BLaER1 (cell line): ENCODE measurements at regions not wholly inside any gene's neighbourhood (a gene's known extent, or its start where the extent isn't known, plus 50 kb on each side); places are given as distances from the start of the nearest gene placed in this dataset.
A peak's percentile ranks its signal among the peaks of the same experiment; 100 is the strongest.
"Not testable (repeated sequence)": the region's sequence is repeated elsewhere in the genome, so short reads cannot be mapped to it uniquely, and the experiment has no call there.

Source experiments
- H3K27ac ChIP-seq: shearing (Covaris generic); formaldehyde crosslinking; 2 replicates; pipeline ENCODE4 v1.8.1; 2022
- H3K27me3 ChIP-seq: shearing (Covaris generic); formaldehyde crosslinking; 2 replicates; pipeline ENCODE4 v1.8.1; 2022
- H3K36me3 ChIP-seq: shearing (Covaris generic); formaldehyde crosslinking; 2 replicates; pipeline ENCODE4 v1.8.1; 2022
- H3K4me1 ChIP-seq: shearing (Covaris generic); formaldehyde crosslinking; 2 replicates; pipeline ENCODE4 v1.8.1; 2022
- H3K4me2 ChIP-seq: shearing (Covaris generic); formaldehyde crosslinking; 2 replicates; pipeline ENCODE4 v1.8.1; 2022
- H3K4me3 ChIP-seq: shearing (Covaris generic); formaldehyde crosslinking; 2 replicates; pipeline ENCODE4 v1.8.1; 2022
- H3K9ac ChIP-seq: shearing (Covaris generic); formaldehyde crosslinking; 2 replicates; pipeline ENCODE4 v1.8.1; 2022
- H3K9me3 ChIP-seq: shearing (Covaris generic); formaldehyde crosslinking; 2 replicates; pipeline ENCODE4 v1.8.1; 2022
- H4K20me1 ChIP-seq: shearing (Covaris generic); formaldehyde crosslinking; 2 replicates; pipeline ENCODE4 v1.8.1; 2022
- Cebpa-rat ChIP-seq: shearing (Covaris generic); IDR thresholded peaks from 2 replicates; pipeline ENCODE4 v1.8.1; 2022

DNA sequence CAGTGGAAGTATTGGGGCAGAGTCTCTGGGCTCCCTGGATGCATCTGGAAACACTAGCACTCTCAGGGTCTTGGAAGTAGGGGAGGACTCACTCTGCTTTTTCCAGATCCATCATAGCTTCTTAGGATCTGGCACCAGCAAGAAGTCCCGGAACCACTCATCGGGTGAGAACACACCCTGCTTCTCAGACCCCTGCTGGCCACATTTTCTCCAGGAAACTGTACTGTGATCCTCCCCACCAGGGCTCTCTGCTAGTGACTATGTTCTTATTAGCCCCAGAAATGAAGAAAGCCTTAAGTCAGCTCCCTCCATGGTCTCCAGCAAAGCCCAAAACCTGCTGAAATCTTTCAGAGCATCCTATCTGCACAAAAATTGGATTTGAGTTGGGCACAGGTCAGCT lies 197.3 kb upstream of the GADL1 start:
- no peak for TF ChIP-seq Cebpa-rat
- no peaks in the 10 kb centered on the region for H3K36me3 ChIP-seq

GRCh38 chr3:31092748-31093589 lies 198.5 kb upstream of the GADL1 start:
- H3K9me3 ChIP-seq, result no peaks in the 10 kb centered on the region
- peaks cover 12% of the 10 kb centered on the region for H3K4me1 ChIP-seq
- H3K4me3 ChIP-seq, result no peak overlapping the region
- no peaks in the 10 kb centered on the region for H3K36me3 ChIP-seq
- H3K9ac ChIP-seq, result no peak overlapping the region
- no peak overlapping the region for H3K27ac ChIP-seq
- no peaks in the 10 kb centered on the region for H4K20me1 ChIP-seq
- no peak overlapping the region for H3K4me2 ChIP-seq
- TF ChIP-seq Cebpa-rat, result no peak
- H3K27me3 ChIP-seq, result no peaks in the 10 kb centered on the region

More for the DNA sequence above, 197.3 kb upstream of the GADL1 start:
- Histone ChIP-seq H3K9ac (no peak overlapping the region), H3K4me1 (peaks cover 7% of the 10 kb centered on the region), H3K4me2 (no peak overlapping the region), H3K4me3 (no peak overlapping the region), H3K27me3 (no peaks in the 10 kb centered on the region), H3K27ac (no peak overlapping the region), H4K20me1 (no peaks in the 10 kb centered on the region), H3K9me3 (no peaks in the 10 kb centered on the region)

DNA sequence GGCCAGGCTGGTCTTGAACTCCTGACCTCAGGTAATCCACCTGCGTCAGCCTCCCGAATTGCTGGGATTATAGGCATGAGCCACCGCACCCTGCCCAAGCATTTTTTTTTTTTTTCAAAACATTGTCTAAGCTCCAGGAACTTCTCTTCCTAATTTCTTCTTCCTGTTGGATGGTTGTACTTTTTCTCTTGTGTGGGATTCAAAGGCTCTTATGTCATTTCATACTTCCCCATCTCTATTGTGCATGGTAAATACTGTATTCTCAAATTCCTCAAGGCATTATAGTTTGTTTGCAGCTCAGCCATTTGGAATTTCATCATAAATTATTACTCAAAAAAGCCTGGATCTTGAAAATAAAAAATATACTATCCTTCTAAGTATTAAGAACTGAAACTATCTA lies 199.1 kb upstream of the GADL1 start:
- Histone ChIP-seq H3K4me2 (no peak overlapping the region), H3K27ac (no peak overlapping the region), H3K9ac (no peak overlapping the region), H3K4me1 (peaks cover 12% of the 10 kb centered on the region), H3K9me3 (no peaks in the 10 kb centered on the region), H3K36me3 (no peaks in the 10 kb centered on the region), H3K4me3 (no peak overlapping the region), H4K20me1 (no peaks in the 10 kb centered on the region), H3K27me3 (no peaks in the 10 kb centered on the region)
- TF ChIP-seq Cebpa-rat, result no peak

- Histone ChIP-seq H3K4me1 (peaks cover 12% of the 10 kb centered on the region), H3K36me3 (no peaks in the 10 kb centered on the region), H3K4me3 (no peak overlapping the region), H3K4me2 (no peak overlapping the region), H3K27ac (no peak overlapping the region), H3K9me3 (no peaks in the 10 kb centered on the region), H3K27me3 (no peaks in the 10 kb centered on the region), H3K9ac (no peak overlapping the region), H4K20me1 (no peaks in the 10 kb centered on the region)
- no peak for TF ChIP-seq Cebpa-rat
These were observed 199.6 kb upstream of the GADL1 start for GRCh38 chr3:31094048-31094447.

DNA sequence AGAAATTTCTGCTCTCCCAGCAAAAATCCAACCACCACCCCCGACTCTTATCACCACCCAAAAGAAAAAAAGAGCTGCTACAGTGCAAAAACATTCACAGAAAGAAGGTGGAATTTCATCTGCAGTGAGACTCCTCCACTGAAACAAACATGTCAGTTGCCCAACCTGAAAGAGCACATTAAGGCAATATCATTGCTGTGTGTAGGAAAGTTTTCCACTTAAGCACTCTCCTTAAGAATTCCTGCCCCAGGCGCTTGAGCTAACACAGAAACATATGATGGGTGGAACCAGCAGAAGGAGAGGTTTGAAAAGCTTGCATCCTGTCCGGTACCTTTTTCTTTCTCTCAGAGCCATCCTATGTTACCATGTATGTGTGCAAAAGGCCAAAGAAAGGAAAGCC lies 200.8 kb upstream of the GADL1 start:
- no peaks in the 10 kb centered on the region for H4K20me1 ChIP-seq
- no peaks in the 10 kb centered on the region for H3K27me3 ChIP-seq
- no peaks in the 10 kb centered on the region for H3K36me3 ChIP-seq
- H3K9ac ChIP-seq, result no peak overlapping the region
- H3K27ac ChIP-seq, result no peak overlapping the region
- H3K4me2 ChIP-seq, result no peak overlapping the region
- peaks cover 12% of the 10 kb centered on the region for H3K4me1 ChIP-seq
- TF ChIP-seq Cebpa-rat, result no peak
- no peaks in the 10 kb centered on the region for H3K9me3 ChIP-seq
- H3K4me3 ChIP-seq, result no peak overlapping the region

DNA sequence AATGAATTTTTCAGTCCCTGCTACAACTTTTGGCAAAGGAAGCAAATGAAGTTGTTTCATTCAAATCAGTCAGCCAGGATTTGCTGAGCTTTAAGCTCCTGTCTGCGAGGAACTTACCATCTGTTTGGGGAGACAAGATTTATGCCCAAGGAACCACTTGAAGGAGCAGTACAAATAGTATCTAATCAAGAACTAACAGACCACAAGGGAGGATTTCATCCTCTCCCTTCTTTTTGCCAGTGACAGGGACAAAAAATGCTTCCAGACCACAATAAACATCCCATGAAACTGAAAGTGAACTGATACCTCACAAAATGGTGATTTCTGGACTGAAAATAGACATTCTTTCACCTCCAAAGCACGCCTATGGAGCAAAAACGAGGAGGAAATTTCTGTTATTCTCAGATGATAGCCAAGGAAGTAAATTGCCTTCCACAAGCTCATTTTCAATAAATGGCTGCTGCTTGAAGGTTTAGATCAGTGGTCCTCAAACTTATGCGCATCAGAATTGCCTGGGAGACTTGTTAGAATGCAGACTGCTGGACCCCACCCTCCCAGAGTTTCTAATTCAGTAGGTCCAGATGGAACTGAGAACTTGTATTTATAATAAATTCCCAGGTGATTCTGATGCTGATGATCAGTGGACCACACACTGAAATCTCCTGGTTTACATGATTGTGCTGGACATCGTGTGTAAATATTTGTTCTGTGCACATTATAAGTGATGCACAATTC lies 202.4 kb upstream of the GADL1 start:
- peak overlapping the region; percentile 16; the same call in 1 of the 2 replicates for H3K4me2 ChIP-seq
- TF ChIP-seq Cebpa-rat, result no peak
- no peaks in the 10 kb centered on the region for H3K27me3 ChIP-seq
- H3K27ac ChIP-seq, result no peak overlapping the region; the same call in 1 of the 2 replicates
- no peaks in the 10 kb centered on the region for H3K36me3 ChIP-seq
- H3K4me3 ChIP-seq, result no peak overlapping the region
- H4K20me1 ChIP-seq, result no peaks in the 10 kb centered on the region
- H3K9me3 ChIP-seq, result peaks cover 4% of the 10 kb centered on the region; the same call in 1 of the 2 replicates
- H3K9ac ChIP-seq, result no peak overlapping the region
- H3K4me1 ChIP-seq, result peaks cover 12% of the 10 kb centered on the region

DNA sequence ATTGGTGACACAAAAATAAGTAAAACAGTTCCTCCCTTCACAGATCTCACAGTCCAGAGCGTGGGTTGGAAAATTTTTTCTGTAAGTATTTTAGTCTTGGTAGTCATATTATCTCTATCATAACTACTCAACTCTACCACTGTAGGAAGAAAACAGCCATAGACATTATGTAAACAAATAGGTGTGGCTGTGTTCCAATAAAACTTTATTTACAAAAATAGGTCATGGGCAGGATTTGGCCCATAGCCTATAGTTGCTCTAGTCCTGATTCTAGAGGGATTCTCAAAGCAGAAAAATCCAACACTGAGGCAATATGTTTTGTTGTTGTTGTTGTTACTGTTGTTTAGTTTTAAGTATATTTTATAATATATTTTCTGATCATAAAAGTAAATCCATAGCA lies 206.1 kb upstream of the GADL1 start:
- Histone ChIP-seq H3K27me3 (no peaks in the 10 kb centered on the region), H3K4me3 (no peak overlapping the region), H3K36me3 (no peaks in the 10 kb centered on the region), H3K9ac (no peak overlapping the region), H3K27ac (no peak overlapping the region), H3K4me1 (peaks cover 12% of the 10 kb centered on the region), H3K4me2 (no peak overlapping the region), H4K20me1 (no peaks in the 10 kb centered on the region), H3K9me3 (peaks cover 12% of the 10 kb centered on the region; the same call in 1 of the 2 replicates)
- TF ChIP-seq Cebpa-rat, result no peak

GRCh38 chr3:31101285-31101684 lies 206.8 kb upstream of the GADL1 start:
- H3K27ac ChIP-seq, H3K4me1 ChIP-seq, H4K20me1 ChIP-seq, H3K4me2 ChIP-seq, H3K36me3 ChIP-seq, H3K9ac ChIP-seq, H3K4me3 ChIP-seq, H3K27me3 ChIP-seq: not testable (repeated sequence)
- H3K9me3 ChIP-seq, result peaks cover 12% of the 10 kb centered on the region; the same call in 1 of the 2 replicates

GRCh38 chr3:31102196-31102879 lies 207.9 kb upstream of the GADL1 start:
- no peak overlapping the region for H3K4me2 ChIP-seq
- no peak overlapping the region for H3K27ac ChIP-seq
- H3K36me3 ChIP-seq, result no peaks in the 10 kb centered on the region
- H3K27me3 ChIP-seq, result no peaks in the 10 kb centered on the region
- no peak overlapping the region for H3K9ac ChIP-seq
- TF ChIP-seq Cebpa-rat, result no peak
- H4K20me1 ChIP-seq, result no peaks in the 10 kb centered on the region
- peaks cover 12% of the 10 kb centered on the region; the same call in 1 of the 2 replicates for H3K9me3 ChIP-seq
- no peak overlapping the region for H3K4me3 ChIP-seq
- H3K4me1 ChIP-seq, result no peaks in the 10 kb centered on the region

DNA sequence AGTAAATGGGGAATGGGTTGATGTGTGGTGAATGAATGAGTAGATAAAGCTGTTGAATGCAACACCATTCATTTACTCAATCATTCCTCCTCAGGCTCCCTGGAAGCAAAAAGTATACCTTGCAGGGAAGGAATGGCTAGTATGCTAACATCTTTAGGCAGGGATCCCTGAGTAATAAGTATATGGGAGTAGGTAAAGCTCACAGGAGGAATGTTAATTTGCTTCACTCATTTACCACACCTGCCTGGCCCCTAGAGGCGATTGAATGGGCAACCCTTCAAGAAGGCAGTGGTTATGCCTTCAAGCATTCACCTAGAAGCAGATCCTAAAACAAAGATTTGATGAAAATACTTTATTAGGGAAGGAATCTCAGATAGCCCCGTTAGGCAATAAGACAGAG lies 208.7 kb upstream of the GADL1 start:
- Histone ChIP-seq H3K36me3 (no peaks in the 10 kb centered on the region), H3K27me3 (no peaks in the 10 kb centered on the region), H3K4me3 (no peak overlapping the region), H3K27ac (no peak overlapping the region), H3K9ac (no peak overlapping the region), H3K9me3 (peaks cover 12% of the 10 kb centered on the region; the same call in 1 of the 2 replicates), H4K20me1 (no peaks in the 10 kb centered on the region), H3K4me2 (no peak overlapping the region), H3K4me1 (no peaks in the 10 kb centered on the region)
- no peak for TF ChIP-seq Cebpa-rat
